ENCODE measurements at regions not wholly inside any gene's neighbourhood (a gene's known extent, or its start where the extent isn't known, plus 50 kb on each side); places are given as distances from the start of the nearest gene placed in this dataset.

DNA sequence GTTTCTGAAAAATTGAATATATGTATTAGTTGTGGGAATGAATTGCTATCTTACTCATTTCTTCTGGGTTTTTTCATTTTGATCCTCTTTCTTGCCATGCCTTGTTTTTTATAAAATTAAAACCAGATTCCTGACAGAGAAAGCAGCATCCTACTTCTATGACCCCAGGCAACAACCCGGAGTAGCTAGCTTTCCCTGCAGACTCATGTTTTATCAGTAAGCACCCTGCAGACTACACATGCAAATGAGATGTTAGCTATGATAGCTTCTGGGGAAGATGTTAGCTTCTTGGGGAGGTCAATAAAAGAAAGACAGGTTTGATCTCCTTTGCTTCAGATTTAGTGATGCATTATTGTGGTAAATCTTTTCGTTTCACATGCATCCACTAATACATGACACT is 1598.6 kb downstream of the SLITRK5 start:
- Histone ChIP-seq H3K9me3 (ENCODE audit: control insufficient read depth, insufficient read depth, low read depth, low read length) (no peaks in the 10 kb centered on the region), H3K4me3 (ENCODE audit: low read depth, low read length) (no peak overlapping the region), H3K27ac (ENCODE audit: extremely low read depth, low read depth, low read length) (no peak overlapping the region), H3K4me1 (ENCODE audit: control insufficient read depth, insufficient read depth, low read length) (no peaks in the 10 kb centered on the region), H3K36me3 (ENCODE audit: control insufficient read depth in 2 of 2, insufficient read depth in 1 of 2, low read length in 2 of 2) (no peaks in the 10 kb centered on the region)
- TF ChIP-seq ZNF610 (tag by site-specific recombination; IDR thresholded peaks at IDR 0.05; ENCODE audit: borderline replicate concordance) (no peak), SALL2 (tag by site-specific recombination; IDR thresholded peaks at IDR 0.05; ENCODE audit: borderline replicate concordance) (no peak), ZNF37A (tag by site-specific recombination; IDR thresholded peaks at IDR 0.05) (no peak), ZBTB8A (tag by site-specific recombination; IDR thresholded peaks at IDR 0.05) (no peak), ZNF707 (tag by site-specific recombination; IDR thresholded peaks at IDR 0.05) (no peak), ZNF274 (IDR thresholded peaks at IDR 0.05; ENCODE audit: low read length) (no peak), ZNF274 (tag by site-specific recombination; IDR thresholded peaks at IDR 0.05; ENCODE audit: borderline replicate concordance) (no peak)
- TF ChIP-seq, protein P1, sequence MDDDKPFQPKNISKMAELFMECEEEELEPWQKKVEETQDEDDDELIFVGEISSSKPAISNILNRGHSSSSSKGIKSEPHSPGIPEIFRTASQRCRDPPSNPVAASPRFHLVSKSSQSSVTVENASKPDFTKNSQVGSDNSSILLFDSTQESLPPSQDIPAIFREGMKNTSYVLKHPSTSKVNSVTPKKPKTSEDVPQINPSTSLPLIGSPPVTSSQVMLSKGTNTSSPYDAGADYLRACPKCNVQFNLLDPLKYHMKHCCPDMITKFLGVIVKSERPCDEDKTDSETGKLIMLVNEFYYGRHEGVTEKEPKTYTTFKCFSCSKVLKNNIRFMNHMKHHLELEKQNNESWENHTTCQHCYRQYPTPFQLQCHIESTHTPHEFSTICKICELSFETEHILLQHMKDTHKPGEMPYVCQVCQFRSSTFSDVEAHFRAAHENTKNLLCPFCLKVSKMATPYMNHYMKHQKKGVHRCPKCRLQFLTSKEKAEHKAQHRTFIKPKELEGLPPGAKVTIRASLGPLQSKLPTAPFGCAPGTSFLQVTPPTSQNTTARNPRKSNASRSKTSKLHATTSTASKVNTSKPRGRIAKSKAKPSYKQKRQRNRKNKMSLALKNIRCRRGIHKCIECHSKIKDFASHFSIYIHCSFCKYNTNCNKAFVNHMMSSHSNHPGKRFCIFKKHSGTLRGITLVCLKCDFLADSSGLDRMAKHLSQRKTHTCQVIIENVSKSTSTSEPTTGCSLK (tag by site-specific recombination; IDR thresholded peaks at IDR 0.05) = no peak
- CTCF ChIA-PET = no interaction called here
- POLR2A ChIA-PET = no interaction called here

- H3K4me1 ChIP-seq (ENCODE audit: control insufficient read depth, insufficient read depth, low read length) = no peaks in the 10 kb centered on the region
- CTCF ChIA-PET = no interaction called here
- H3K36me3 ChIP-seq (ENCODE audit: control insufficient read depth in 2 of 2, insufficient read depth in 1 of 2, low read length in 2 of 2) = no peaks in the 10 kb centered on the region
- POLR2A ChIA-PET = no interaction called here
- H3K4me3 ChIP-seq (ENCODE audit: low read depth, low read length) = no peak overlapping the region
- no peak overlapping the region for H3K27ac ChIP-seq (ENCODE audit: extremely low read depth, low read depth, low read length)
- no peaks in the 10 kb centered on the region for H3K9me3 ChIP-seq (ENCODE audit: control insufficient read depth, insufficient read depth, low read depth, low read length)
- TF ChIP-seq, protein P2, sequence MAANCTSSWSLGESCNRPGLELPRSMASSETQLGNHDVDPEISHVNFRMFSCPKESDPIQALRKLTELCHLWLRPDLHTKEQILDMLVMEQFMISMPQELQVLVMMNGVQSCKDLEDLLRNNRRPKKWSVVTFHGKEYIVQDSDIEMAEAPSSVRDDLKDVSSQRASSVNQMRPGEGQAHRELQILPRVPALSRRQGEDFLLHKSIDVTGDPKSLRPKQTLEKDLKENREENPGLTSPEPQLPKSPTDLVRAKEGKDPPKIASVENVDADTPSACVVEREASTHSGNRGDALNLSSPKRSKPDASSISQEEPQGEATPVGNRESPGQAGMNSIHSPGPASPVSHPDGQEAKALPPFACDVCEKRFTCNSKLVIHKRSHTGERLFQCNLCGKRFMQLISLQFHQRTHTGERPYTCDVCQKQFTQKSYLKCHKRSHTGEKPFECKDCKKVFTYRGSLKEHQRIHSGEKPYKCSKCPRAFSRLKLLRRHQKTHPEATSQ (tag by site-specific recombination; IDR thresholded peaks at IDR 0.05) = no peak
- TF ChIP-seq ZNF513 (tag by site-specific recombination; IDR thresholded peaks at IDR 0.05) = no peak
- no peak for TF ChIP-seq ZNF146 (tag by site-specific recombination; IDR thresholded peaks at IDR 0.05)
- TF ChIP-seq ZNF658 (tag by site-specific recombination; IDR thresholded peaks at IDR 0.05) = no peak
- no peak for TF ChIP-seq ZNF394 (tag by site-specific recombination; IDR thresholded peaks at IDR 0.05; ENCODE audit: borderline replicate concordance)
- no peak for TF ChIP-seq SCRT2 (tag by site-specific recombination; IDR thresholded peaks at IDR 0.05)
- TF ChIP-seq ZNF518A (tag by site-specific recombination; conservative IDR thresholded peaks at IDR 0.05; ENCODE audit: low read depth) = no peak
- TF ChIP-seq, protein P3, sequence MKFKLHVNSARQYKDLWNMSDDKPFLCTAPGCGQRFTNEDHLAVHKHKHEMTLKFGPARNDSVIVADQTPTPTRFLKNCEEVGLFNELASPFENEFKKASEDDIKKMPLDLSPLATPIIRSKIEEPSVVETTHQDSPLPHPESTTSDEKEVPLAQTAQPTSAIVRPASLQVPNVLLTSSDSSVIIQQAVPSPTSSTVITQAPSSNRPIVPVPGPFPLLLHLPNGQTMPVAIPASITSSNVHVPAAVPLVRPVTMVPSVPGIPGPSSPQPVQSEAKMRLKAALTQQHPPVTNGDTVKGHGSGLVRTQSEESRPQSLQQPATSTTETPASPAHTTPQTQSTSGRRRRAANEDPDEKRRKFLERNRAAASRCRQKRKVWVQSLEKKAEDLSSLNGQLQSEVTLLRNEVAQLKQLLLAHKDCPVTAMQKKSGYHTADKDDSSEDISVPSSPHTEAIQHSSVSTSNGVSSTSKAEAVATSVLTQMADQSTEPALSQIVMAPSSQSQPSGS (tag by site-specific recombination; IDR thresholded peaks at IDR 0.05; ENCODE audit: low read depth) = no peak
- no peak for TF ChIP-seq ZNF544 (tag by site-specific recombination; IDR thresholded peaks at IDR 0.05)
- no peak for TF ChIP-seq ZNF600 (tag by site-specific recombination; IDR thresholded peaks at IDR 0.05)
- no peak for TF ChIP-seq ZNF302 (tag by site-specific recombination; IDR thresholded peaks at IDR 0.05; ENCODE audit: low read depth)
- no peak for TF ChIP-seq ZSCAN23 (tag by site-specific recombination; IDR thresholded peaks at IDR 0.05)
- no peak for TF ChIP-seq KLF17 (tag by site-specific recombination; IDR thresholded peaks at IDR 0.05)
- TF ChIP-seq ZNF416 (tag by site-specific recombination; IDR thresholded peaks at IDR 0.05) = no peak
Measured at GRCh38 chr13:89270736-89271135, 1599.6 kb downstream of the SLITRK5 start.

All from HEK293 (cell line).